A673 (cell line): ENCODE measurements at regions not wholly inside any gene's neighbourhood (a gene's known extent, or its start where the extent isn't known, plus 50 kb on each side); places are given as distances from the start of the nearest gene placed in this dataset.
"Not testable (repeated sequence)": the region's sequence is repeated elsewhere in the genome, so short reads cannot be mapped to it uniquely, and the experiment has no call there.

Source experiments
- BruUV-seq: library from RNA; stranded (reverse); fragments of 400-500 nt; replicated peaks from 2 replicates; lab custom pipeline; 2021; lab: Mats Ljungman, UMichigan
- CTCF ChIA-PET: fragments of 300-600 bp; sonication (Branson Sonifier 250); formaldehyde crosslinking; loops from one replicate; lab custom pipeline; 2022; ENCODE audit warnings: antibody characterized with exemption; lab: Charles Lee
- POLR2A ChIA-PET: fragments of 300-600 bp; sonication (Branson Sonifier 250); formaldehyde crosslinking; loops from one replicate; lab custom pipeline; 2022; ENCODE audit warnings: antibody characterized with exemption; ENCODE audit not compliant: low non-redundant PET; lab: Charles Lee
- DNase-seq: peaks from one replicate; pipeline ENCODE4 v3.0.0-alpha.2; 2015; ENCODE audit warnings: low spot score
- H3K27ac ChIP-seq: fragments of 200-600 bp; sonication (generic); 2 replicates; pipeline ENCODE4 v1.5.1; 2016; ENCODE audit warnings: mixed run types, low read depth, mild to moderate bottlenecking, mixed read lengths, antibody characterized with exemption, low read length; ENCODE audit not compliant: poor library complexity, severe bottlenecking
- H3K27me3 ChIP-seq: fragments of 200-600 bp; sonication (generic); replicated peaks from 2 replicates; pipeline ENCODE4 v1.6.1; 2017; ENCODE audit warnings: mixed run types, low read depth, mild to moderate bottlenecking, mixed read lengths, antibody characterized with exemption, low read length; ENCODE audit not compliant: insufficient read depth, poor library complexity
- H3K36me3 ChIP-seq: fragments of 200-600 bp; sonication (generic); 2 replicates; pipeline ENCODE4 v1.6.1; 2016; ENCODE audit warnings: mixed run types, mild to moderate bottlenecking, mixed read lengths, antibody characterized with exemption, low read length; ENCODE audit not compliant: insufficient read depth, poor library complexity, severe bottlenecking
- H3K4me1 ChIP-seq: fragments of 200-600 bp; sonication (generic); 2 replicates; pipeline ENCODE4 v1.6.1; 2017; ENCODE audit warnings: mixed run types, mild to moderate bottlenecking, mixed read lengths, antibody characterized with exemption, low read length; ENCODE audit not compliant: insufficient read depth, poor library complexity, severe bottlenecking
- H3K4me3 ChIP-seq: fragments of 200-600 bp; sonication (generic); 2 replicates; pipeline ENCODE4 v1.5.1; 2016; ENCODE audit warnings: low read depth, mixed run types, mild to moderate bottlenecking, mixed read lengths, low read length; ENCODE audit not compliant: poor library complexity, severe bottlenecking
- H3K9me3 ChIP-seq: fragments of 200-600 bp; sonication (generic); 2 replicates; pipeline ENCODE4 v1.6.1; 2016; ENCODE audit warnings: mixed run types, low read depth, mild to moderate bottlenecking, mixed read lengths, antibody characterized with exemption, low read length; ENCODE audit not compliant: poor library complexity, severe bottlenecking
- intact Hi-C: fragments of 100-400 bp; cut with micrococcal nuclease; formaldehyde crosslinking; loops from one replicate; pipeline ENCODE4 v1.10.0; 2022; ENCODE audit not compliant: unreplicated experiment

DNA sequence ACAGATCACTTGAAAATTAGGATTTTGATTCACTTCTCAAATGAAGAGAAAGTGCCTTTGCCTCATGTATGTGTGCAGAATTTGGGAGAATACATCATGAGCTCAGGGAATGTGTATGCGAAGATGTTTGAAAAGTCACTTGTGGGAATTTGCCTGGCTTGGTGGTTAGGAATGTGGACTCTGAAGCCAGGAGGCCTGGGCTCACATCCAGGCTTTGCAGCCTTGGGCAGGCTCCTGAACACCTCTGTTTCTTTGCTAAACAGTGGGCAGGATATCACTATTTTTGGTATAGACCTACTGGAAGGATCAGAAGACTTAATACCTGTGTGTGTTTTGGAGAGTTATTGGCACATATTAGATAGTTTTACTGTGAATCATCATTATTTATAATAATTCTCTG, 295.0 kb upstream of the PLGLB2 start:
- H3K27ac ChIP-seq, BruUV-seq, H3K4me1 ChIP-seq, intact Hi-C loops, CTCF ChIA-PET, POLR2A ChIA-PET, H3K27me3 ChIP-seq, H3K36me3 ChIP-seq, DNase-seq, H3K4me3 ChIP-seq, H3K9me3 ChIP-seq: not testable (repeated sequence)

DNA sequence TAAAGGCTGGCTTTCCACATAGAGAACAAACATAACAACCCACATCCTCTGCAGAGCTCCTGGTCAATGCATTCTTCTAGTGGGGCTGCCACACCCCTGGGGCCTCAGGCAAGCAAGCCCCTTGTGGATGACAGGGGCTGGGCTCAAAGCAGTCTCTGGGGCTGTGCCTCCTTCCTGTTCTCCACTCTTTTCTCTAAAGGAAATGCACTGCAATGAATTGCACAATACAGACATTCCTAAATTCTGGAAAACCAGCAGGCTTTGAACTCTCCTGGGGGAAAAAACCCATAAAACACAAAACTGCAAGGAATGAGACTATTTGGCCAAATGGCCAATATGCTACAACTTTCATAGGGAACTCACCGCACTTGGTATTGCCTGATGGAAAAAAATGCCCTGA, 293.9 kb upstream of the PLGLB2 start:
- intact Hi-C loops, POLR2A ChIA-PET, H3K4me3 ChIP-seq, H3K36me3 ChIP-seq, H3K4me1 ChIP-seq, DNase-seq, H3K27me3 ChIP-seq, CTCF ChIA-PET, BruUV-seq, H3K27ac ChIP-seq, H3K9me3 ChIP-seq: not testable (repeated sequence)

DNA sequence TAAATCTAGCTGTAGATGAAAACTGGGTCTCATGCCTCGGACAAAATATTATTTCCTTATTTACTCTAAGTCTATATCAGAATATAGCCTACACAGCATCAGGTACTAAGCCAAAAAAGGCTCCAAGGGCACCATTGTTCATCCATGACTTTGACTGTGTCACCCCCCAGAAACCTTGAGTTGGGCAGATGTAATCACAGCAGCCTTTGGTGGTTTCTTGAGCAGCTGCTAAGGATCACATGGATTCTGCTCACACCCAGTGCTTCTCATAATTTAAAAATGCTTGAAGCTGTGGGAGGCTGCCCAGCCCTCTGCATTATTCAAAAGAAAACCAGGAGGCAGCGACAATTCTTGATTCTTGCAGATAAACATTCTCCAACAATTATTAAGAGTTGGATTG, 293.5 kb upstream of the PLGLB2 start:
- POLR2A ChIA-PET, H3K4me3 ChIP-seq, H3K27me3 ChIP-seq, intact Hi-C loops, H3K4me1 ChIP-seq, CTCF ChIA-PET, H3K9me3 ChIP-seq, H3K27ac ChIP-seq, H3K36me3 ChIP-seq, BruUV-seq: not testable (repeated sequence)
- DNase-seq: peak; percentile 28

DNA sequence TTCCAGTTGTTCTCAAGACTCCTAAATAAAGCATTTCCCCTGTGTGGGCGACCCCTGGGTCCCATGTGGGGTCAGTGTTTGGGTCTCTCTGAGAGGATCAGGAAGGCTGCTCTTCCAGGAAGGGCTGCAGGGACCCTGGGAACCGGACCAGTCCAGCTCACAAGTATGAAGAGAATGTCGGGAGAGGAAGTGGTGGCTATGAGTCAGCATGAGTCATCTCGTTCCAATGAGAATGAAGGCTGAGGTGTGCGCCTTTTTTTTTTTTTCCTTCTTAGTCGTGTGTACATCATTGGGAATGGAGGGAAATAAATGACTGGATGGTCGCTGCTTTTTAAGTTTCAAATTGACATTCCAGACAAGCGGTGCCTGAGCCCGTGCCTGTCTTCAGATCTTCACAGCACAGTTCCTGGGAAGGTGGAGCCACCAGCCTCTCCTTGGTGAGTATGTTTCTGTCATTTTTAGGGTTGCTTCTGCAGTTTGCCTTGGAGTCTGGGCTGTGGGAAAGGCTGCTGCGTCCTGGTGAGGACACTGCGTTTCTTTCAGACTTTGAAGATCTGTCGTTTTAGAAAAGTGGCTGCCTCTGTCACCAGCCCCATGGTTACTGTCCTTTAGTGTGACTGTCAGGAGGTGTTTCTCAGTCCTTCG, 292.6 kb upstream of the PLGLB2 start:
- POLR2A ChIA-PET, intact Hi-C loops, DNase-seq, CTCF ChIA-PET, BruUV-seq, H3K4me1 ChIP-seq, H3K36me3 ChIP-seq, H3K27me3 ChIP-seq, H3K9me3 ChIP-seq: not testable (repeated sequence)
- H3K4me3 ChIP-seq: peak overlapping the region; percentile 44
- H3K27ac ChIP-seq: peak overlapping the region; percentile 65

DNA sequence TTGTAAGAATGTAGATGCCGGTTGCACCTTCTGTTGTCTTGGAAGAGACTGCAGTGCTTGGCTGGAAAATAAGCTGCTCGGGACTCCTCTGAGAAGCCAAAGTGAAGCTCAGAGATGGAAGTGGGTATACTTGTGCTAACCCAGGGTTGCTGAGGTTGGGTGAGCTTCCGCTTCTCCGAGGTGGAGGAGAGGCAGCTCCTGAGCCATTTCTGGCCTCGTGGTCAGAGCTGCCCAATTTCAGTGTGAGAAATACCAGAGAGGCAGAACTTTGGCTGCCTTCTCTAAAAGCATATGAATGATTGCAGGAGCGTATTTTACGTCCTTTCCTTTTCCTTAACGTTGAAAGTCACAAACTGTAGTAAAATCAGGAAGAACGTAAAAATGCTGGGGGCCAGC, 292.0 kb upstream of the PLGLB2 start:
- POLR2A ChIA-PET: interaction anchor here (0.7 kb wide), 1 partner anchor 11 kb away, joined by 3 read pairs; no protein-coding TSS in a partner anchor
- CTCF ChIA-PET, H3K36me3 ChIP-seq, H3K4me1 ChIP-seq, DNase-seq, H3K27me3 ChIP-seq, H3K9me3 ChIP-seq, intact Hi-C loops: not testable (repeated sequence)
- peak overlapping the region; percentile 65 for H3K27ac ChIP-seq
- BruUV-seq: TSS peak; percentile 93
- H3K4me3 ChIP-seq: peak overlapping the region; percentile 44

DNA sequence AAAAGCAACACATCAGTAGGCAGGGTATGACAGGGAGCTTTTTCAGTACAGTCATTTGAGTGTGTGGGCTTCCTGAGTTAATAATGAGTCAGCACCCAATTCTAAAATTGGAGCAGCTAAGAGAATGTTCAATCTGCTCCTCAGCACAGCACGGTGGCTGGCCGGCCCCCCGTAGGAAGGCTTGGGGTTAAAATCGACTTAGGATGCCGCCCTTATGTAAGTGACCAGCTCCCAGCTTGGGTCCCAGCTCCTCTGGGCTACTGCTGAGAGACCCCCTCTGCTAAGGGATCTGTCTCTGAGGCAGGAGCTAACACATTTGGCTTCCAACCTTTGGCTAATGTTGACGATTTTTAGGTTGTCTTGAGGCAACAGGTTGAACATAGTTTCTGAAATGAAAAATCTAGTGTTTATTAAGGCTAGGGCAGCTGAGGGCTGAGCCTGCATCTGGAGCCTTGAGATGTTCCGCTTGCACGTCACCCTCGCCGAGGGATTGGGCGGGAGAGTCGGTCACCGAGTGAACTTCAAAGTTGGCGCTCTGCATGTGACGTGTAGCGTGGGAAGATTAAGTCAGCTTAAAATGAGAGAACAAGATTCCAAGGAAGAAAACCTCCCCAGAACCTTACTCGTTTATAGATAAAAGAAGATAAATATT, 291.3 kb upstream of the PLGLB2 start:
- H3K36me3 ChIP-seq, H3K27me3 ChIP-seq, DNase-seq, BruUV-seq, H3K4me1 ChIP-seq, intact Hi-C loops, CTCF ChIA-PET, H3K27ac ChIP-seq, H3K9me3 ChIP-seq: not testable (repeated sequence)
- POLR2A ChIA-PET: interaction anchor here (0.7 kb wide), 1 partner anchor 10 kb away, joined by 3 read pairs; no protein-coding TSS in a partner anchor
- H3K4me3 ChIP-seq: peak overlapping the region; percentile 26

DNA sequence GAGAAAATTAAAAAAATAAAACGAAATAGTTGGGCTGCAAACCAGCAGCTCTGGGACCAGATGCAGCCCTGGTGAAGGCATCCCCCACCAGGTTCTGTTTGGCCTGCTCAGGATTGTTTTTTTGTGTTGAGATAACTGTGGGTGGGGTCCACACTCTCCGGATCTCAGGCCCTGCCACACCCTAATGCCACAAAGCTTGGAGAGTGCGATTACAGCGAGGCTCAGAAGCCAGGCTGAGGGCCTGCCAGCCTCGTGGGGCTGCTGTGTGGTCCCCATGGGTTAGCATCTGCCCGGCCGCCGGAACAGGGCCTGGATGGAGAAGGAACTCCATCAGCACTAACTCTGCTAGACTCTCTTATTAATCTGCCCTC, 290.8 kb upstream of the PLGLB2 start:
- POLR2A ChIA-PET, H3K36me3 ChIP-seq, H3K27me3 ChIP-seq, intact Hi-C loops, CTCF ChIA-PET, H3K4me3 ChIP-seq, H3K27ac ChIP-seq, H3K4me1 ChIP-seq, H3K9me3 ChIP-seq, DNase-seq, BruUV-seq: not testable (repeated sequence)
